Hepatocyte (in vitro differentiated cells): ENCODE measurements at regions not wholly inside any gene's neighbourhood (a gene's known extent, or its start where the extent isn't known, plus 50 kb on each side); places are given as distances from the start of the nearest gene placed in this dataset.

Experiments used
- EZH2 ChIP-seq: fragments of 200-600 bp; sonication (generic); IDR thresholded peaks from 2 replicates; pipeline ENCODE4 v1.6.1; 2016; ENCODE audit warnings: antibody characterized with exemption, mild to moderate bottlenecking, borderline replicate concordance
- EZH2phosphoT487 ChIP-seq: fragments of 200-600 bp; sonication (generic); IDR thresholded peaks from one replicate; pipeline ENCODE4 v1.6.1; 2018; ENCODE audit warnings: antibody characterized with exemption, mild to moderate bottlenecking, low read depth, moderate library complexity; ENCODE audit not compliant: unreplicated experiment, severe bottlenecking
- TF ChIP-seq, protein P1 (sequence below): fragments of 200-600 bp; sonication (generic); IDR thresholded peaks from 2 replicates; pipeline ENCODE4 v1.5.1; 2016; ENCODE audit warnings: antibody characterized with exemption, mild to moderate bottlenecking; ENCODE audit not compliant: poor library complexity

DNA sequence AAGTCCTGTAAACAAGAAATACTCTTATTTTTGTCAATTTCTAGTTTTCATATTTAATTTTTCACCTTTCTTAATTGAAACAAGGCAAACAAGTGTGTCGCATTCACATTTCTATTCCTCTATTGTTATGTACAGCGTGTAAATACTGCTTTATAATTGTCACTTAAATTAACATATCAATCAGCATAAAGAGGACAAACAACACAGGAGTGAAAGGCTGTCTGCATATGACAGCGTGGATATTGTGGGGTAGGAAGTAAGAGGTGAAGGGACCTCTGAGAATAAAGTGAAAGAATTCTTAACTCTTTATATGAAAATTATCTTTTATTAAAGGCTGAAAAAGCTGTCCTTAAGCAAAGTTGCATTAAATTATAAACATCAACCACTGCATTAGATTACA, 797.9 kb upstream of the COBL start:
- TF ChIP-seq, protein P1, sequence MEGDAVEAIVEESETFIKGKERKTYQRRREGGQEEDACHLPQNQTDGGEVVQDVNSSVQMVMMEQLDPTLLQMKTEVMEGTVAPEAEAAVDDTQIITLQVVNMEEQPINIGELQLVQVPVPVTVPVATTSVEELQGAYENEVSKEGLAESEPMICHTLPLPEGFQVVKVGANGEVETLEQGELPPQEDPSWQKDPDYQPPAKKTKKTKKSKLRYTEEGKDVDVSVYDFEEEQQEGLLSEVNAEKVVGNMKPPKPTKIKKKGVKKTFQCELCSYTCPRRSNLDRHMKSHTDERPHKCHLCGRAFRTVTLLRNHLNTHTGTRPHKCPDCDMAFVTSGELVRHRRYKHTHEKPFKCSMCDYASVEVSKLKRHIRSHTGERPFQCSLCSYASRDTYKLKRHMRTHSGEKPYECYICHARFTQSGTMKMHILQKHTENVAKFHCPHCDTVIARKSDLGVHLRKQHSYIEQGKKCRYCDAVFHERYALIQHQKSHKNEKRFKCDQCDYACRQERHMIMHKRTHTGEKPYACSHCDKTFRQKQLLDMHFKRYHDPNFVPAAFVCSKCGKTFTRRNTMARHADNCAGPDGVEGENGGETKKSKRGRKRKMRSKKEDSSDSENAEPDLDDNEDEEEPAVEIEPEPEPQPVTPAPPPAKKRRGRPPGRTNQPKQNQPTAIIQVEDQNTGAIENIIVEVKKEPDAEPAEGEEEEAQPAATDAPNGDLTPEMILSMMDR, result no peak
- TF ChIP-seq EZH2phosphoT487, result no peak
- no peak for TF ChIP-seq EZH2
